ENCODE measurements at regions not wholly inside any gene's neighbourhood (a gene's known extent, or its start where the extent isn't known, plus 50 kb on each side); places are given as distances from the start of the nearest gene placed in this dataset.

GRCh38 chr3:154885418-154885817, 194.7 kb upstream of the MME start:
- TF ChIP-seq, protein P1, sequence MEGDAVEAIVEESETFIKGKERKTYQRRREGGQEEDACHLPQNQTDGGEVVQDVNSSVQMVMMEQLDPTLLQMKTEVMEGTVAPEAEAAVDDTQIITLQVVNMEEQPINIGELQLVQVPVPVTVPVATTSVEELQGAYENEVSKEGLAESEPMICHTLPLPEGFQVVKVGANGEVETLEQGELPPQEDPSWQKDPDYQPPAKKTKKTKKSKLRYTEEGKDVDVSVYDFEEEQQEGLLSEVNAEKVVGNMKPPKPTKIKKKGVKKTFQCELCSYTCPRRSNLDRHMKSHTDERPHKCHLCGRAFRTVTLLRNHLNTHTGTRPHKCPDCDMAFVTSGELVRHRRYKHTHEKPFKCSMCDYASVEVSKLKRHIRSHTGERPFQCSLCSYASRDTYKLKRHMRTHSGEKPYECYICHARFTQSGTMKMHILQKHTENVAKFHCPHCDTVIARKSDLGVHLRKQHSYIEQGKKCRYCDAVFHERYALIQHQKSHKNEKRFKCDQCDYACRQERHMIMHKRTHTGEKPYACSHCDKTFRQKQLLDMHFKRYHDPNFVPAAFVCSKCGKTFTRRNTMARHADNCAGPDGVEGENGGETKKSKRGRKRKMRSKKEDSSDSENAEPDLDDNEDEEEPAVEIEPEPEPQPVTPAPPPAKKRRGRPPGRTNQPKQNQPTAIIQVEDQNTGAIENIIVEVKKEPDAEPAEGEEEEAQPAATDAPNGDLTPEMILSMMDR (IDR thresholded peaks at IDR 0.05), result no peak
- no peak for TF ChIP-seq POLR2A (IDR thresholded peaks at IDR 0.05)
